ENCODE measurements at regions not wholly inside any gene's neighbourhood (a gene's known extent, or its start where the extent isn't known, plus 50 kb on each side); places are given as distances from the start of the nearest gene placed in this dataset.

DNA sequence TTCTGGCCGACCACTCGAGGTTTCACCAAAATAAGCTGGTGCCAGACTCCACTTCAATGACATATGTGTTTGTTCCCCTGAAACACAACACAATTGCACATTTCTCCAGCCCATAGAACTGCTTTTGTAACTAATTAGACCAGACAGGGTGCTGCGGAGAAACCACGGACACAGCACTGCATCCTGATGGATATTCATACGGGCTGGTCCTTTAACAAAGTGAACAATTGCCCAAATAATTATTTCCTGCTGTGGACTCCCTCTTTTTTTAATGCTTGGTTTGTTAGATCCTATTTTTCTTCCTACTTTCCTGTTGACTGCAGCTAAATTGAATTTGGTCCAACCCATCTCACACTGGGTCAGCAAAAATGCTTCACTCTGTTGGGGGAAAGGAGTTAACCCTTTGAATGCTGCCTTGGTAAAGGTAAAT is 198.6 kb upstream of the BMPER start:
- H3K4me3 ChIP-seq (ENCODE audit: low read depth, low read length), result no peak overlapping the region
- no peak for DNase-seq (ENCODE audit: low read depth, low spot score)
- in situ Hi-C loops (cut with HindIII; ENCODE audit: low sequenced_read_pairs), result no loop called here
- TF ChIP-seq, protein P1, sequence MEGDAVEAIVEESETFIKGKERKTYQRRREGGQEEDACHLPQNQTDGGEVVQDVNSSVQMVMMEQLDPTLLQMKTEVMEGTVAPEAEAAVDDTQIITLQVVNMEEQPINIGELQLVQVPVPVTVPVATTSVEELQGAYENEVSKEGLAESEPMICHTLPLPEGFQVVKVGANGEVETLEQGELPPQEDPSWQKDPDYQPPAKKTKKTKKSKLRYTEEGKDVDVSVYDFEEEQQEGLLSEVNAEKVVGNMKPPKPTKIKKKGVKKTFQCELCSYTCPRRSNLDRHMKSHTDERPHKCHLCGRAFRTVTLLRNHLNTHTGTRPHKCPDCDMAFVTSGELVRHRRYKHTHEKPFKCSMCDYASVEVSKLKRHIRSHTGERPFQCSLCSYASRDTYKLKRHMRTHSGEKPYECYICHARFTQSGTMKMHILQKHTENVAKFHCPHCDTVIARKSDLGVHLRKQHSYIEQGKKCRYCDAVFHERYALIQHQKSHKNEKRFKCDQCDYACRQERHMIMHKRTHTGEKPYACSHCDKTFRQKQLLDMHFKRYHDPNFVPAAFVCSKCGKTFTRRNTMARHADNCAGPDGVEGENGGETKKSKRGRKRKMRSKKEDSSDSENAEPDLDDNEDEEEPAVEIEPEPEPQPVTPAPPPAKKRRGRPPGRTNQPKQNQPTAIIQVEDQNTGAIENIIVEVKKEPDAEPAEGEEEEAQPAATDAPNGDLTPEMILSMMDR (IDR thresholded peaks at IDR 0.05; ENCODE audit: low read depth, low read length), result no peak

DNA sequence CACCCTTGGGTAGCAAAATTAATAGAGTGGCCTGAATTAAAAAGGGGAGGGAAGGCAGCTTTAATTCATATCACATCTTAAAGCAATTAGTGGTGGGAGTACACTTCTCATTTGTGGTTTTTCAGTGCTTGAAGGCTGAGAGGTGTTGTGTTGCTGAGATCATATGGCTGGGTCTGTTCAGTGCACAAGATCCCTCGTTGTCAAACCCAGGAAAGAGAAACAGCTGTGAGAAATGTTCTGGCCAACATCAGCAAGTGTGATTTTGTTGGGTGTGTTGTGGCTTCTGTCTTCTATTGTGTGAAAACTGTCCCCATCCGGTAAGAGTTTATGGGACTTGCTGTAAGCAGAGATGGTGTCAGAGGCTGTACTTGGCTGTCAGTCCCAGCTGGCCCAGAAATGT is 197.9 kb upstream of the BMPER start:
- no peak overlapping the region for H3K4me3 ChIP-seq (ENCODE audit: low read depth, low read length)
- in situ Hi-C loops (cut with HindIII; ENCODE audit: low sequenced_read_pairs), result no loop called here
- DNase-seq (ENCODE audit: low read depth, low spot score), result no peak
- TF ChIP-seq, protein P1 (IDR thresholded peaks at IDR 0.05; ENCODE audit: low read depth, low read length), result no peak

DNA sequence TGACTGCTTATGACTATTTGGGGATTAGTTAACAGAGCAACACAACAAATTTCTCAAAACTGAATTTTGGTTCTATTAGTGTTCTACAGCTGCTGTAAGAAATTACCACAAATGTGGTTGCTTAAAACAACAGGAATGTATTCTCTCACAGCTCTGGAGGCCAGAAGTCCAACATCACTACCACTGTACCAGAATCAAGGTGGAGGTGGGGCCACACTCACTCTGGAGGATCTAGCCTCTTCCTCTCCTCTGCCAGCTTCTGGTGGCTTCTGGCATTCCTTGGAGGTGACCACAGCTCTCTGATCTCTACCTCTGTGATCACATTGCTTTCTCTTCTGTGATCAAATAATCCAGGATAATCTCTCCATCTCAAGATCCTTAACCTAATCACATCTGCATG is 194.7 kb upstream of the BMPER start:
- TF ChIP-seq, protein P1 (IDR thresholded peaks at IDR 0.05; ENCODE audit: low read depth, low read length), result no peak
- peak; percentile 38 for DNase-seq (ENCODE audit: low read depth, low spot score)
- no peak overlapping the region for H3K4me3 ChIP-seq (ENCODE audit: low read depth, low read length)
- in situ Hi-C loops (cut with HindIII; ENCODE audit: low sequenced_read_pairs), result no loop called here

DNA sequence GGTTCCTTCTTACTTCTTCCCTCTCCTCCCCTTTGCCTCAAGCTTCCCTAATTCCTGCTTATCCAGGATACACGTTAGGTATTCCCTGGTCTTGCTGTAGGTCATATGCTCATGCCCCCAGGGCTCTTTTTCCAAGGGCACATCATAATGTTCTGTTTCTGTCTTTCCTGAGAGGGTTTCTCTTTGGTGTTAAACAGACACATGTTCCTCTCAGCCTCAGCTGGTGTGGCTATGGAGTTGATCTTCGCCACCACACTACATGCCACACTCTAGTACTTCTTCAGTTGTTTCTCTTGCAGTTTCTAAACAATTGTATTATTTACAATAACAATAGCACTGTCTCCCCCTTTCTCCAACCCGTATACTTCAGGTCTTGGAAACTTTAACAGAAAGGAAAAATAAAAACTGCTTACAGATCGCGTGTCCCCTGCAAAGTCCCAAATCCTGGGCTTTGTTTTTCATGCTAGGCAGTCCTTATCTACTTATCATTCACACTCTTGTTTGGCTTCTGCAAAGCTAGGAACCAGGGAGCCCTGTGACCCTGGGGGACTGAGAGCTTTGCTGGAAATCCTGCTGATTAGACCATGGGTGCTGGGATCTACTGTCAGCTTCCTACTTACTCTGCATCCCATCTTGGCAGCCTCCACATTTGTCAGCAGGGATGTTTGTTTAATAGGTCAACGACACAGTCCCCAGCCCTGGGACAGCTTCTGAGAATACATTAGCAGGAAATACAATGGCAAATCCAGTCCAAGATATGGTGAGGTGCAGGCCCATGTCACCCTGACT is 193.9 kb upstream of the BMPER start:
- in situ Hi-C loops (cut with HindIII; ENCODE audit: low sequenced_read_pairs), result no loop called here
- TF ChIP-seq, protein P1 (IDR thresholded peaks at IDR 0.05; ENCODE audit: low read depth, low read length), result no peak
- H3K4me3 ChIP-seq (ENCODE audit: low read depth, low read length), result no peak overlapping the region
- no peak for DNase-seq (ENCODE audit: low read depth, low spot score)

DNA sequence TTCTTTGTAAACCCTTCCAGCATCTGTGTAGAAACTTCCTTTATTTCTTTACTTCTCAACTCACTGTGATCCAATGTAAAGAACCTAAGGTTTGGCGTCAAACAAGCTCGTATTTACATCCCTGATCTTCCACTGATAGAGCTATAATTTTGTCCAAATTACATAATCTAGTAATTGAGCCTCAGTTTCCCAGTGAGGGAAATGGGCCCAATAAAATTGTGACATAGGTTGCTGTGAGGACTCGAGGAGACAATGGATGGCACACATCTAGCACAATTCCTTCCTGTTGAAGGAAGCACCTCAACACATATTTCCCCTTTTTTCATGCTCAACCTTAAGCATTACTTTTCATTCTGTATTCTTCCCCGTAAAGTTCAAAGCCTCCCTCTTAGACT is 193.3 kb upstream of the BMPER start:
- DNase-seq (ENCODE audit: low read depth, low spot score), result no peak
- H3K4me3 ChIP-seq (ENCODE audit: low read depth, low read length), result no peak overlapping the region
- in situ Hi-C loops (cut with HindIII; ENCODE audit: low sequenced_read_pairs), result no loop called here
- TF ChIP-seq, protein P1 (IDR thresholded peaks at IDR 0.05; ENCODE audit: low read depth, low read length), result no peak

DNA sequence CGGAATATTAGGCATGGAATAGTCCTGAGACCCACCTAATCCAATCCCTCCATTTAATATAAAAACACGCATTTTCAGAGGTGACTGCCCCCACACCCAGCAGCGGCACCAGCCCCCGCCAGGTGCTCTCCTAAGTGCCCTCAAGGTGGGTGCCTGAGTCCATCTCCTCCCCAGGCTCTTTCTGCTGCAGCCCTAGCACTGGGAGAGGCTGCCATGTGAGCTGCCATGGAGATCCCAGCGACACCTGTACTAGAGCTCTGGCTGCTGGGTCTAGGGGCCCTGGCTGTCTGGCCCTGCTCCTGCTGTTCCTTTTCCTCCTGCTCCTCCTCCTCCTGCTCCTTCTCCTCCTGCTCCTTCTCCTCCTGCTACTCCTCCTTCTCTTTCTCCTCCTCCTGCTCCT is 191.1 kb upstream of the BMPER start:
- in situ Hi-C loops (cut with HindIII; ENCODE audit: low sequenced_read_pairs), result no loop called here

More for the DNA sequence above, 191.1 kb upstream of the BMPER start:
- no peak overlapping the region for H3K4me3 ChIP-seq (ENCODE audit: low read depth, low read length)
- TF ChIP-seq, protein P1 (IDR thresholded peaks at IDR 0.05; ENCODE audit: low read depth, low read length), result no peak
- no peak for DNase-seq (ENCODE audit: low read depth, low spot score)

All from astrocyte of the spinal cord (primary cell).